CD4-positive, alpha-beta T cell treated with Interleukin-4 for 4 hours (primary cell): ENCODE measurements at regions not wholly inside any gene's neighbourhood (a gene's known extent, or its start where the extent isn't known, plus 50 kb on each side); places are given as distances from the start of the nearest gene placed in this dataset.

ENCODE experiments used
- DNase-seq: peaks from one replicate; pipeline ENCODE4 v3.0.0-alpha.2; 2020

GRCh38 chr1:93815366-93816110 is 63.5 kb downstream of the DNTTIP2 start:
- DNase-seq = no peak

GRCh38 chr1:93814795-93815340 is 64.1 kb downstream of the DNTTIP2 start:
- no peak for DNase-seq

GRCh38 chr1:93814059-93814794 is 64.8 kb downstream of the DNTTIP2 start:
- peak; percentile 43 for DNase-seq

- no peak for DNase-seq
Observed at GRCh38 chr1:93813076-93813475, 65.9 kb downstream of the DNTTIP2 start.

GRCh38 chr1:93811326-93812065 is 67.5 kb downstream of the DNTTIP2 start:
- DNase-seq = no peak

GRCh38 chr1:93810316-93810715 is 68.7 kb downstream of the DNTTIP2 start:
- DNase-seq = no peak

GRCh38 chr1:93808871-93809270 is 70.1 kb downstream of the DNTTIP2 start:
- no peak for DNase-seq

- DNase-seq = no peak
Observed at GRCh38 chr1:93807311-93807930, 71.6 kb downstream of the DNTTIP2 start.

- DNase-seq = no peak
Observed at GRCh38 chr1:93805027-93805610, 73.9 kb downstream of the DNTTIP2 start.

- DNase-seq = no peak
Observed at GRCh38 chr1:93804412-93804811, 74.6 kb downstream of the DNTTIP2 start.

GRCh38 chr1:93801471-93801870 is 77.5 kb downstream of the DNTTIP2 start:
- DNase-seq = no peak

GRCh38 chr1:93800856-93801255 is 78.2 kb downstream of the DNTTIP2 start:
- no peak for DNase-seq

GRCh38 chr1:93798291-93798690 is 80.7 kb downstream of the DNTTIP2 start:
- no peak for DNase-seq

GRCh38 chr1:93784538-93784937 is 94.5 kb downstream of the DNTTIP2 start:
- DNase-seq = no peak

- DNase-seq = no peak
Observed at GRCh38 chr1:93783876-93784275, 95.1 kb downstream of the DNTTIP2 start.

- no peak for DNase-seq
Observed at GRCh38 chr1:93779540-93780165, 98.0 kb upstream of the BCAR3 start.

- no peak for DNase-seq
Observed at GRCh38 chr1:93778457-93778856, 96.8 kb upstream of the BCAR3 start.

GRCh38 chr1:93777255-93777654 is 95.6 kb upstream of the BCAR3 start:
- DNase-seq = no peak

GRCh38 chr1:93776728-93777127 is 95.1 kb upstream of the BCAR3 start:
- no peak for DNase-seq

- no peak for DNase-seq
Observed at GRCh38 chr1:93775224-93775623, 93.6 kb upstream of the BCAR3 start.

GRCh38 chr1:93774707-93775106 is 93.1 kb upstream of the BCAR3 start:
- no peak for DNase-seq
